Epithelial cell of esophagus (primary cell): ENCODE measurements at regions not wholly inside any gene's neighbourhood (a gene's known extent, or its start where the extent isn't known, plus 50 kb on each side); places are given as distances from the start of the nearest gene placed in this dataset.
A peak's percentile ranks its signal among the peaks of the same experiment; 100 is the strongest.

Source experiments
- DNase-seq: peaks from one replicate; pipeline ENCODE4 v3.0.0; 2010; ENCODE audit warnings: low read depth
- H3K4me3 ChIP-seq: 2 replicates; pipeline ENCODE4 v1.5.1; 2011; ENCODE audit warnings: mild to moderate bottlenecking, low read length, control low read depth
- TF ChIP-seq, protein P1 (sequence below): IDR thresholded peaks from 2 replicates; pipeline ENCODE4 v1.5.1; 2011; ENCODE audit warnings: low read depth, mild to moderate bottlenecking, low read length, control low read depth, inconsistent platforms; ENCODE audit not compliant: insufficient read depth; ENCODE audit errors: missing control alignments

- TF ChIP-seq, protein P1, sequence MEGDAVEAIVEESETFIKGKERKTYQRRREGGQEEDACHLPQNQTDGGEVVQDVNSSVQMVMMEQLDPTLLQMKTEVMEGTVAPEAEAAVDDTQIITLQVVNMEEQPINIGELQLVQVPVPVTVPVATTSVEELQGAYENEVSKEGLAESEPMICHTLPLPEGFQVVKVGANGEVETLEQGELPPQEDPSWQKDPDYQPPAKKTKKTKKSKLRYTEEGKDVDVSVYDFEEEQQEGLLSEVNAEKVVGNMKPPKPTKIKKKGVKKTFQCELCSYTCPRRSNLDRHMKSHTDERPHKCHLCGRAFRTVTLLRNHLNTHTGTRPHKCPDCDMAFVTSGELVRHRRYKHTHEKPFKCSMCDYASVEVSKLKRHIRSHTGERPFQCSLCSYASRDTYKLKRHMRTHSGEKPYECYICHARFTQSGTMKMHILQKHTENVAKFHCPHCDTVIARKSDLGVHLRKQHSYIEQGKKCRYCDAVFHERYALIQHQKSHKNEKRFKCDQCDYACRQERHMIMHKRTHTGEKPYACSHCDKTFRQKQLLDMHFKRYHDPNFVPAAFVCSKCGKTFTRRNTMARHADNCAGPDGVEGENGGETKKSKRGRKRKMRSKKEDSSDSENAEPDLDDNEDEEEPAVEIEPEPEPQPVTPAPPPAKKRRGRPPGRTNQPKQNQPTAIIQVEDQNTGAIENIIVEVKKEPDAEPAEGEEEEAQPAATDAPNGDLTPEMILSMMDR, result no peak
- no peak overlapping the region for H3K4me3 ChIP-seq
- DNase-seq, result no peak
Measured at GRCh38 chr18:38572554-38573111, 1007.0 kb upstream of the CELF4 start.

DNA sequence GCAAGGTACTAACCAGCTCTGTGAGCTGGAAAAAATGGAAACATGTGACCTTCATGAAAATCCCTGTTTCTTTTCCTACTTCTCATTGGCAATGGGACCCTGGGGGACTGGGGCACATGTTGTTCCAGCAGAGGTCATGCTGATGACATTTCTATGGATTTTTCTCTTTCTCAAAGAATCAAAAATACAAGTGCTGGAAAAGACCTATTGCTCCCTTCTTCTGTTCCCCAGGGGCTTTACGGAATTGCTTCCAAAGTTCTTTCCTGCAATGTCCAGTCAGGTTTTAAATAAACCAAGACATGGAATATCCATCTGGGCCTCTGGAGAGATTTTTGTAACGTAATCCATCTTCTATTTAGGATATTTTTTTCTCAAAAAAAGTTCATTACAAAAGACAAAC, 1006.1 kb upstream of the CELF4 start:
- no peak for DNase-seq
- no peak overlapping the region for H3K4me3 ChIP-seq
- TF ChIP-seq, protein P1, result no peak

DNA sequence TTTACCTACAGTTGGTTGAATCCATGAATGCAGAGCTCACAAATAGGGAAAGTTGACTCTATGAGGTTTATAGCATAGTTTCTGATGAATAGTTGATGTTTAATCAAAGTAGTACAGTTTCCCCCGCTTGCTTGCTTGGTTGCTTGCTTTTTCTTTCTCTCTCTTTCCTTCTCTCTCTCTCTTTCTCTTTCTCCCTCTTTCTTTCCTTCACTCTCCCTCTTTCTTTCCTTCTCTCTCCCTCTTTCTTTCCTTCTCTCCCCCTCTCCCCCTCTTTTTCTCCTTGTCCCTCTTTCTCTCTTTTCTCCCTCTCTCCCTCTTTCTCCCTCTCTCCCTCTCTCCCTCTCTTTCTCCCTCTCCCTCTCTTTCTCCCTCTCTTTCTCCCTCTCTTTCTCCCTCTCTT, 999.9 kb upstream of the CELF4 start:
- H3K4me3 ChIP-seq, result no peak overlapping the region
- no peak for DNase-seq
- TF ChIP-seq, protein P1, result no peak

- DNase-seq, result peak; percentile 30
- no peak overlapping the region for H3K4me3 ChIP-seq
- TF ChIP-seq, protein P1, result no peak
Measured at GRCh38 chr18:38563396-38563980, 997.9 kb upstream of the CELF4 start.

- H3K4me3 ChIP-seq, result no peak overlapping the region
- TF ChIP-seq, protein P1, result no peak
- DNase-seq, result no peak
Measured at GRCh38 chr18:38557006-38557405, 991.4 kb upstream of the CELF4 start.

DNA sequence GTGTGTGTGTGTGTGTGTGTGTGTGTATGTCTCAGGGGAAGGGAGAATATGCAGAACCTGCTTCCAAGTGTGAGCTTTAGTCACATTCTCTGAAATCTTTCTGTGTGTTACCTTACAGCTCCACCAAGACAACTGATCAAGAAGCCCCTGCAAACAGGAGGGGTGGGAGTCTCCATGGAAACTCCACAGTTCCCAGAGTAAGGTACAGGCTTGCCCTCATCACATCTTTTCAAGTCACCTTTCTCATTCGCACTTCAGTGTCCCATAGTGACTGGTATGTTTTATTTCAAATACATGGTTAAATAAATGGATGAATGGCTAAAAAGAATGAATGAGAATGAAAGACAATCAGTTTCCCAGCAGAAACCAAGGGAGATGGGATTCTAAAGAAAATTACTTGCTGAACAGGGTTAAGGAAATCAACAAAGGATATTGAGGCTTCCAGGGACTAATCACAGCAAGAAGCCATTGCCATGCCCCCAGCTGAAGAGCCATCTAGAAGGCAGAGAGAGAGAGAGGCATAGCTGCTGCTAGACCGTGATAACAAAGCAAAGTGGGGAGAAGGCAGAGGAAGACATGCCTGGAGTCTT, 987.2 kb upstream of the CELF4 start:
- DNase-seq, result no peak
- TF ChIP-seq, protein P1, result no peak
- no peak overlapping the region for H3K4me3 ChIP-seq

- H3K4me3 ChIP-seq, result no peak overlapping the region
- TF ChIP-seq, protein P1, result no peak
- DNase-seq, result peak; percentile 85
Measured at GRCh38 chr18:38551881-38552280, 986.3 kb upstream of the CELF4 start.
